Transverse colon (tissue), 4 donors: ENCODE measurements at regions not wholly inside any gene's neighbourhood (a gene's known extent, or its start where the extent isn't known, plus 50 kb on each side); places are given as distances from the start of the nearest gene placed in this dataset.

Experiments used
- EP300 ChIP-seq: sonication (generic); formaldehyde crosslinking; IDR thresholded peaks from one replicate; pipeline ENCODE4 v1.6.1; 2017; ENCODE audit warnings: antibody characterized with exemption, low read depth
- POLR2A ChIP-seq: fragments of 450-650 bp; IDR thresholded peaks from one replicate; pipeline ENCODE4 v1.6.1; 2016; ENCODE audit warnings: antibody characterized with exemption, mild to moderate bottlenecking, moderate library complexity
- POLR2AphosphoS5 ChIP-seq, 3 donors: sonication (generic); formaldehyde crosslinking; IDR thresholded peaks; one replicate each; pipeline ENCODE4 v1.6.1; 2016; ENCODE audit warnings: antibody characterized with exemption in 3 of 3
- TF ChIP-seq, protein P1 (sequence below), 5 experiments: fragments of 200-600 bp in 3 of 5; fragments of 450-650 bp in 2 of 5; sonication (generic) in 3 of 5; IDR thresholded peaks; 1 replicate in 2 of 5; 2 replicates in 3 of 5; pipeline ENCODE4 v1.5.1; 2016 to 2017; ENCODE audit warnings: antibody characterized with exemption in 5 of 5, inconsistent platforms in 3 of 5, mild to moderate bottlenecking in 2 of 5, moderate library complexity in 1 of 5

DNA sequence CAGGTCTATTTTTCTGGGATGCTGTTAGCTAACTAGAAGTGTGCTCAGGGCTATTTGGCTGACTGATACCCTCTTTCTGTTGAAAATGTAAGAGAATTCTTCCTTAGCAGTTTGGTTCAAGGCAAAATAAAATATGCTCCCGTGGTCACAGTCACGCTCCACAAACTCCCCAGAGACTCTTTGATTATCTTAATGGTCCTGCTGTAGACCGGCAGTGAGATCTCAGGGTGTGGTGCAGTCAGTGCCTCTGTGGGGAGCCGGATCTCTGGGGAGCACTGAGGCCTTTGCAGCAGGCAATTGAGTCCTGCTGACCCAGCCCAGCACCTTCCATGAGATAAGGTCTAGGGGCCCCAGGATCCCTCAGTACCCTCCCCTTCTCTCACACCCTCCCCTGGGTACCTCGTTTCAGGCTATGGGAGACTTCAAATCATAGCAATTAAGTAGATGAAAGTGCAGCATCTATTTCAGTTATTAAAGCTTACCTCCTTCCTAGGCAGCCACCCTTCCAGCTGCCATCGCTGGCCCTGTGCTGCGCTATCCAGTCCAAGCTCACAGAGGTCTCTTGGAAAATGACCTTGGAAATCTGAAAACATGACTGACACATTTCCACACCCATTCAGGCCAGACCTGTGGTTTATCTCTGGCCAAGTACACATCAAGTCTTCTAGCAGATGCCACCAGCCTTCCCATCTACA, 98.1 kb downstream of the SEC16B start:
- TF ChIP-seq, protein P1, sequence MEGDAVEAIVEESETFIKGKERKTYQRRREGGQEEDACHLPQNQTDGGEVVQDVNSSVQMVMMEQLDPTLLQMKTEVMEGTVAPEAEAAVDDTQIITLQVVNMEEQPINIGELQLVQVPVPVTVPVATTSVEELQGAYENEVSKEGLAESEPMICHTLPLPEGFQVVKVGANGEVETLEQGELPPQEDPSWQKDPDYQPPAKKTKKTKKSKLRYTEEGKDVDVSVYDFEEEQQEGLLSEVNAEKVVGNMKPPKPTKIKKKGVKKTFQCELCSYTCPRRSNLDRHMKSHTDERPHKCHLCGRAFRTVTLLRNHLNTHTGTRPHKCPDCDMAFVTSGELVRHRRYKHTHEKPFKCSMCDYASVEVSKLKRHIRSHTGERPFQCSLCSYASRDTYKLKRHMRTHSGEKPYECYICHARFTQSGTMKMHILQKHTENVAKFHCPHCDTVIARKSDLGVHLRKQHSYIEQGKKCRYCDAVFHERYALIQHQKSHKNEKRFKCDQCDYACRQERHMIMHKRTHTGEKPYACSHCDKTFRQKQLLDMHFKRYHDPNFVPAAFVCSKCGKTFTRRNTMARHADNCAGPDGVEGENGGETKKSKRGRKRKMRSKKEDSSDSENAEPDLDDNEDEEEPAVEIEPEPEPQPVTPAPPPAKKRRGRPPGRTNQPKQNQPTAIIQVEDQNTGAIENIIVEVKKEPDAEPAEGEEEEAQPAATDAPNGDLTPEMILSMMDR (IDR thresholded peaks at IDR 0.05): no peak
- TF ChIP-seq POLR2A (no peak), POLR2AphosphoS5 (IDR thresholded peaks at IDR 0.05) (no peak), EP300 (no peak)
